ENCODE measurements at regions not wholly inside any gene's neighbourhood (a gene's known extent, or its start where the extent isn't known, plus 50 kb on each side); places are given as distances from the start of the nearest gene placed in this dataset.
"Not testable (repeated sequence)": the region's sequence is repeated elsewhere in the genome, so short reads cannot be mapped to it uniquely, and the experiment has no call there.

DNA sequence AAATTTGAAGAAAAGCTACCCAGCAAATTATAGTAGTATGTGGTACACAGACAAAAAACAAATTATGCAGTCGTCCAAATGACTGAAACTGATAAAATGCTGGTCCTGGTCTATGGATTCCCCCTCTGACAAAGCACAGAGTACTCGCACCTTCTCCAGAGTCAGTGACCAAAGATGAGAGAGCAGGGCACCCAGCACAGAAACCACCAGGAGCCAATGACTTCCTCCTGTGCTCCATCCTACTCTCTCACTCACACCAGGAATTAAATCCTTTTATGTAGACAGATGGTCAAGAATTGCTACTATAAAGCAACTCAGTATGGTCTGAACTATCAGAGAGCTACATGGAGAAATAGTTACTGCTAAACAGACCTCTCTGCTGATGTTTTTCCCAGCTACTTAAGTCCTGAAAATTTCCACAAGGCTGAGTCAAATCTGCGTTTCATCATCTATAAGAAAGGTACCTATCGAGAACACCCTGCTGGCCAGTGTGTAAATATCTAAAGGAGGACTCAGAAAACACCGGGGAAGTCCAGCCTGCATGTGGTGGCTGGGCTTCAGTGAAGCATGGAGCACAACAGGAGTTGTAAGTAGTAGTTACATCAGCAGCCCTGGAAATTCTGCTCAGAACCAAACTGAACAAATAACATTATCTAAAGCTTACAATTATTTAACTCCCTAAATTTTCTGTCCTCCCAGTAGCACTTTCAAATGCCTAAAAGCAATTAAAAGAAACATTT is 84.5 kb upstream of the FBXO28 start:
- H3K4me3 ChIP-seq (ENCODE audit: low read depth, low read length); DNase-seq (ENCODE audit: low read depth): not testable (repeated sequence)

DNA sequence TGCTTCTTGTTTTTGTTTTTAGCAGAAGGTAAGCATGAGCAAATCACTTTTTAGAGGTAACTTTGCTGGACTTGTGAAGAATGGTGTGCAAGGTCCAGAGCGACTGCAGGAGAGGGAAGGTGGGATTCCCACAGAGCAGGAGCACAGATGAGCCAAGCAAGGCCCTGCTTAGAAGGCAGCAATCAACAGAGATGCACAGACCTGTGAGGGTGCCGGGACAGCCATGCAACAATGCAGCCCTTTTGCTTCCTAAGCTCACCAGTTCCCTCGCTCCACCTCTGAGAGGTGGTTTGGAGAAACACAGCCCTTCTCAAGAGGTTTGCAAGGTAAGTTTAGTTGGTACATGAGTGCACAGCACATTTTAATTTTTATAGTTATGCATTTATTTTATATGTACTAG is 85.1 kb upstream of the FBXO28 start:
- not testable (repeated sequence) for H3K4me3 ChIP-seq (ENCODE audit: low read depth, low read length); DNase-seq (ENCODE audit: low read depth)

DNA sequence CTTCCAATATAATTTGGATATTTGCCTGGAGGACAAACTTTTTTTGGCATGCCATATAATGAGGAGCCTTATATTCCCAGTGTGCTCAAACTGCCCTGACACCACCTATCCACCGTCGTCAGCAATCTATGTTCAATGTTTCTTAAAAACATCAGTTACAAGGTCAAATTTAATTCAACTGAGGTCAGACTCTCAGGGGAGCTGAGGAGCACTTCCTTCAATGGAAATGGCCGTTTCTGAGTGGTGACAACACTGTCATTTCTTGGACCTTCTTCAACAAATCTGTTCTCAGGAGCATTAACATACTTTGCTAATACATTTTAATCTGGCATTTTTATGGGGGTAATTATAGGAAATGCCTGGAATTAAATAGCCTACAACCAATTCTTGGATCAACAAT is 90.8 kb upstream of the FBXO28 start:
- H3K4me3 ChIP-seq (ENCODE audit: low read depth, low read length); DNase-seq (ENCODE audit: low read depth): not testable (repeated sequence)

DNA sequence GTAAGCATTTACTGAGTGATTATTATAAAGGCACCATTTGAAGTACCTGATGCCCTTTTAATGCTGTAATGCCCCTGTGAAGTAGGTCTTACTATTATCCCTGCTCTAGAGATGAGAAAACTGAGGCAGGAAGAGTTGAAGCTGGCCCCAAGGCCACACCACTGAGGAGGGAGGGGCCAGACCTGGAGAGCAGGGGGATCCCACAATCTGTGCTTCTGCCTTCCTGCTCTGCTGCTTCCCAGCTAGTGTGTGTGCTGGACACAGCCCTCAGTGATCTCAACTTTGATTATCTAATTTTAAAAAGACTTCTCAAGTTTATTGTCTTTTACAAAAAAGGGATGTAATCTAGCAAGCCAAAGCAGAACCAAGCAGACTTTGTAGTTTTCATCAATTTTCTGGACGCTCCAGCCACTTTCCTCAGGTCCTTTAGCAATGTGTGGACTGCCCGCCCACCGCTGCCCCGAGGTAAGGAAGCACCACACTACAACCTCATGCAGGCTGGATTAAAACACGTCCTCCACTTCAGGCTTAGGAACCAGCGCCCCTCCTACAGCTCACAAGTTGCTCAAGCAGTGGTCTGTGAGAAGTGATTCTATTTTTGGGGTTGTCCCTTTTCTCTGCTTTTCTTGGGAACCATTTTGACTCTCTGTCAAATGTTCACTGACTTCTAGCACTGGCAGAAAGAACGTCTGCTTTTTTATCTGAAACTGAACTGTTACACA is 91.5 kb upstream of the FBXO28 start:
- DNase-seq (ENCODE audit: low read depth); H3K4me3 ChIP-seq (ENCODE audit: low read depth, low read length): not testable (repeated sequence)

DNA sequence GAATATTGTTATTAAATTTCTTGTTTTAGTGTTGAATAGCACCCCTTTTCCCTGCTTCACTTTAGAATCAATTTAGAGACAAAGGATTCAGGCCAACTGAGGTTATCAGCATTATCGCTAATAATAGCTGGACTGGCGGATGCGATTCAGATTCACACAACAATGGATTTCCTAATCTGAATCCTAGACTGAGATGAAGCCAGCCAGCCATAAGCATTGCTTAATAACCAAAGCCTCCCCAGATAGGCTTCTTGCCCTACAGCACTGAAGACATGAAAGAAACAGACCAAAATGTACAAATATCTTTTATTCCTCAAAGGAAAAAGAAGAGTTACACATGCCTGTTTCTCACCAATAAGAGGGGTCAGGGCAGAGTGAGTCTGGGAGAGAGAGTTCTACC is 94.0 kb upstream of the FBXO28 start:
- DNase-seq (ENCODE audit: low read depth); H3K4me3 ChIP-seq (ENCODE audit: low read depth, low read length): not testable (repeated sequence)

DNA sequence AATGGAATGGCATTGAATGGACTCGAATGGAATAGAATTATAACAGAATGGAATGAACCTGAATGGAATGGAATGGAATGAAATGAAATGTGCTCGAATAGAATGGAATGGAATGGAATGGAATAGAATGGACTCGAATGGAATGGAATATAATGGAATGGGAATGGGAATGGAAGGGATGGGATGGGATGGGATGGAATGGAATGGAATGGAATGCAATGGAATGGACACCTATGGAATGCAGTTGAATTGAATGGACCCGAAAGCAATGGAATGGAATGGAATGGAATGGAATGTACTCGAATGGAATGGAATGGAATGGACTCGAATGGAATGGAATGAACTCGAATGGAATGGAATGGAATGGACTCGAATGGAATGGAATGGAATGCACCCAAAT is 98.1 kb upstream of the FBXO28 start:
- H3K4me3 ChIP-seq (ENCODE audit: low read depth, low read length); DNase-seq (ENCODE audit: low read depth): not testable (repeated sequence)

DNA sequence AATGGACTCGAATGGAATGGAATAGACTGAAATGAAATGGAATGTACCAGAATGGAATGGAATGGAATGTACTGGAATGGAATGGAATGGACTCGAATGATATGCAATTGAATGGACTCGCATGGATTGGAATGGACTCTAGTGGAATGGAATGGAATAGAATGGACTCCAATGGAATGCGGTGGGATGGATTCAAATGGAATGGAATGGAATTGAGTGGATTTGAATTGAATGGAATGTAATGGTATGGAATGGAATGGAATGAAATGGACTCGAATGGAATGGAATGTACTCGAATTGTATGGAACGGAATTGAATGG is 99.6 kb upstream of the FBXO28 start:
- DNase-seq (ENCODE audit: low read depth): no peak
- TF ChIP-seq, protein P1, sequence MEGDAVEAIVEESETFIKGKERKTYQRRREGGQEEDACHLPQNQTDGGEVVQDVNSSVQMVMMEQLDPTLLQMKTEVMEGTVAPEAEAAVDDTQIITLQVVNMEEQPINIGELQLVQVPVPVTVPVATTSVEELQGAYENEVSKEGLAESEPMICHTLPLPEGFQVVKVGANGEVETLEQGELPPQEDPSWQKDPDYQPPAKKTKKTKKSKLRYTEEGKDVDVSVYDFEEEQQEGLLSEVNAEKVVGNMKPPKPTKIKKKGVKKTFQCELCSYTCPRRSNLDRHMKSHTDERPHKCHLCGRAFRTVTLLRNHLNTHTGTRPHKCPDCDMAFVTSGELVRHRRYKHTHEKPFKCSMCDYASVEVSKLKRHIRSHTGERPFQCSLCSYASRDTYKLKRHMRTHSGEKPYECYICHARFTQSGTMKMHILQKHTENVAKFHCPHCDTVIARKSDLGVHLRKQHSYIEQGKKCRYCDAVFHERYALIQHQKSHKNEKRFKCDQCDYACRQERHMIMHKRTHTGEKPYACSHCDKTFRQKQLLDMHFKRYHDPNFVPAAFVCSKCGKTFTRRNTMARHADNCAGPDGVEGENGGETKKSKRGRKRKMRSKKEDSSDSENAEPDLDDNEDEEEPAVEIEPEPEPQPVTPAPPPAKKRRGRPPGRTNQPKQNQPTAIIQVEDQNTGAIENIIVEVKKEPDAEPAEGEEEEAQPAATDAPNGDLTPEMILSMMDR (IDR thresholded peaks at IDR 0.05; ENCODE audit: low read depth, low read length): no peak
- no peak for TF ChIP-seq POLR2A (IDR thresholded peaks at IDR 0.05; ENCODE audit: extremely low read depth, insufficient read length)
- TF ChIP-seq MYC (IDR thresholded peaks at IDR 0.05; ENCODE audit: low read depth, low read length): no peak
- TF ChIP-seq, protein P2, sequence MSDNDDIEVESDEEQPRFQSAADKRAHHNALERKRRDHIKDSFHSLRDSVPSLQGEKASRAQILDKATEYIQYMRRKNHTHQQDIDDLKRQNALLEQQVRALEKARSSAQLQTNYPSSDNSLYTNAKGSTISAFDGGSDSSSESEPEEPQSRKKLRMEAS (IDR thresholded peaks at IDR 0.05; ENCODE audit: low read depth, low read length): no peak

DNA sequence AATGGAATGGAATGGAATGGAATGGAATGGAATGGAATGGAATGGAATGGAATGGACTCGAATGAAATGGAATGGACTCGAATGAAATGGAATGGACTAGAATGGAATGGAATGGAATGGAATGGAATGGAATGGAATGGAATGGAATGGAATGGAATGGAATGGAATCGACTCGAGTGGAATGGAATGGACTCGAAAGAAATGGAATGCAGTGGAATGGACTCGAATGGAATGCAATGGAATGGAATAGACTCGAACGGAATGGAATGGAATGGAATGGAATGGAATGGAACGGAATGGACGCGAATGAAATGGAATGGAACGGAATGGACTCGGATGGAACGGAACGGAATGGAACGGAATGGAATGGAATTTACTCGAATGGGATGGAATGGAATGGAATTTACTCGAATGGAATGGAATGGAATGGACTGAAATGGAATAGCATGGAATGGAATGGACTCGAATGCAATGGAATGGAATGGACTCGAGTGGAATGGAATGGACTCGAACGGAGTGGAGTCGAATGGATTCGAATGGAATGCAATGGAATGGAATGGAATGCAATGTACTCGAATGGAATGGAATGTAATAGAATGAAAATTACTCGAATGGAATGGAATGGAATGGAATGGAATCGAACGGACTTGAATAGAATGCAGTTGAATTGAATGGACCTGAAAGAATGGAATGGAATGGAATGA is 100.1 kb upstream of the FBXO28 start:
- H3K4me3 ChIP-seq (ENCODE audit: low read depth, low read length); DNase-seq (ENCODE audit: low read depth): not testable (repeated sequence)

More for the DNA sequence above, 99.6 kb upstream of the FBXO28 start:
- H3K4me3 ChIP-seq (ENCODE audit: low read depth, low read length): no peak overlapping the region

DNA sequence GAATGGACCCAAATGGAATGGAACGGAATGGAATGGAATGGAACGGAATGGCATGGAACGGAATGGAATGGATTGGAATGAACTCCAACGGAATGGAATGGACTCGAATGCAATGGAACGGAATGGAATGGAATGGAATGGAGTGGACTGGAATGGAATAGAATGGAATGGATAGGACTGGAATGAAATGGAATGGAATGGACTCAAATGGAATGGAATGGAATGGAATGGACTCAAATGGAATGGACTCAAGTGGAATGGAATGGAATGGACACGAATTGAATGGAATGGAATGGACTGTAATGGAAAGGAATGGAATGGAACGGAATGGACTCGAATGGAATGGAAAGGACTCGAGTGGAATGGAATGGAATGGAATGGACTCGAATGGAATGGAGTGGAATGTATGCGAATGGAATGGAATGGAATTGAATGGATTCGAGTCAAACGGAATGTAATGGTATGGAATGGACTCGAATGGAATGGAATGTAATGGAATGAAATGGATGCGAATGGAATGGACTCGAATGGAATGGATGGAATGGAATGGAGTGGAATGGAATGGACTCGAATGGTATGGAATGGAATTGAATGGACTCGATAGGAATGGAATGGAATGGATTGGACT is 101.0 kb upstream of the FBXO28 start:
- H3K4me3 ChIP-seq (ENCODE audit: low read depth, low read length); DNase-seq (ENCODE audit: low read depth): not testable (repeated sequence)

DNA sequence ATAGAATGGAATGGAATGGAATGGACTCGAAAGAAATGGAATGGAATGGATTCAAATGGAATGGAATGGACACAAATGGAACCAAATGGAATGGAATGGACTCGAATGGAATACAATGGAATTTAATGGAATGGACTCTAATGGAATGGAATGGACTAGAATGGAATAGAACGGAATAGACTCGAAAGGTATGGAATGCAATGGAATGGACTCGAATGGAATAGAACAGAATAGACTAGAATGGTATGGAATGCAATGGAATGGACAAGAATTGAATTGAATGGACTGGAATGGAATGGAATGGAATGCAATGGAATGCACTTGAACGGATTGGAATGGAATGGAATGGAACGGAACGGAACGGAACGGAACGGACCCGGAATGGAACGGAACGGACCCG is 101.7 kb upstream of the FBXO28 start:
- H3K4me3 ChIP-seq (ENCODE audit: low read depth, low read length); DNase-seq (ENCODE audit: low read depth): not testable (repeated sequence)

DNA sequence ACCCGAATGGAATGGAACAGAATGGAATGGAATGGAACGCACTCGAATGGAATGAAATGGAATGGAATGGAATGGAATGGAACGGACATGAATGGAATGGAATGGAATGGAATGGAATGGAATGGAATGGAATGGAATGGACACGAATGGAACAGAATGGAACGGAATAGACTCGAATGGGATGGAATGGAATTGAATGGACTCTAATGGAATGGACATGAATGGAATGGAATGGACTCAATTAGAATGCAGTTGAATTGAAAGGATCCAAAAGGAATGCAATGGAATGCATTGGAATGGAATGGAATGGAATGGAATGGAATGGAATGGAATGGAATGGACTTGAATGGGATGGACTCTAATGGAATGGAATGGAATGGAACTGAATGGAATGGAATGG is 102.2 kb upstream of the FBXO28 start:
- H3K4me3 ChIP-seq (ENCODE audit: low read depth, low read length); DNase-seq (ENCODE audit: low read depth): not testable (repeated sequence)

DNA sequence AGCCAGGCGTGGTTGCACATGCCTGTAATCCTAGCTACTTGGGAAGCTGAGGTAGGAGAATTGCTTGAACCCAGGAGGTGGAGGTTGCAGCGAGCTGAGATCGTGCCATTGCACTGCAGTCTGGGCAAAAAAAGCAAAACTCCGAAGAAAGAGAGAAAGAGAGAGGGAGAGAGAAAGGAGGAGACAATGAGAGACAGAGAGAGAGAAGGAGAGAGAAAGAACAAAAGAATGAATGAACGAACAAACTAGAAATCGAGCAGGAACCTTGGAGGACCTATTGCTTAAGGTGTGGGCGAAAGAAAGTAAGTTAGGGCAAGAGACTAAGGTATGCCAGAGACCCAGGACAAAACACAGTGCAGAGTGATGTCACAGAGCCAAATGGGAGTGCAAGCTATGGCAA is 102.8 kb upstream of the FBXO28 start:
- DNase-seq (ENCODE audit: low read depth); H3K4me3 ChIP-seq (ENCODE audit: low read depth, low read length): not testable (repeated sequence)

DNA sequence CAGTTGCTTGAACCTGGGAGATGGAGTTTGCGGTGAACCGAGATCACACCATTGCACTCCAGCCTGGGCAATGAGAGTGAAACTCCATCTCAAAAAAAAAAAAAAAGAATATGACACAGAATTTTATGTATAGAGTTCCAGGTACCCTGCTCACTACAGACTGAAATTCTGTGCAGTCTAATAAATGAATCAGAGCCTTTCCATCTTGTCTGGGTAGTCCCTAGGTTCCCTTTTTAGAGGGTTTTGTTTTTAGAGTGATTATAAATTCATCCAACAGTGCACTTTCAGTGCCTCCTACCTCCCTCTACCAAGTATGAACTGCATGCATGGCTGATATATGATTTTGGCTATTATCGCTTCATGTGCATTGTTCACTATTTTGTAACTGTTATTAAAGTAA is 107.9 kb upstream of the FBXO28 start:
- H3K4me3 ChIP-seq (ENCODE audit: low read depth, low read length); DNase-seq (ENCODE audit: low read depth): not testable (repeated sequence)
